Sigmoid colon (tissue), 4 donors: ENCODE measurements at regions not wholly inside any gene's neighbourhood (a gene's known extent, or its start where the extent isn't known, plus 50 kb on each side); places are given as distances from the start of the nearest gene placed in this dataset.

Source experiments
- CTCF ChIP-seq, 4 experiments: fragments of 450-650 bp in 3 of 4; fragments of 200-600 bp in 1 of 4; IDR thresholded peaks; one replicate each; pipeline ENCODE4 v1.5.1; 2016 to 2019; ENCODE audit warnings: antibody characterized with exemption in 4 of 4, mild to moderate bottlenecking in 3 of 4, moderate library complexity in 2 of 4
- EP300 ChIP-seq, 4 donors: sonication (generic); formaldehyde crosslinking; IDR thresholded peaks; one replicate each; pipeline ENCODE4 v1.6.1; 2017; ENCODE audit warnings: antibody characterized with exemption in 4 of 4
- POLR2A ChIP-seq, 2 donors: fragments of 450-650 bp; IDR thresholded peaks; one replicate each; pipeline ENCODE4 v1.6.1; 2016; ENCODE audit warnings: antibody characterized with exemption in 2 of 2, mild to moderate bottlenecking in 2 of 2, moderate library complexity in 2 of 2
- POLR2AphosphoS5 ChIP-seq, 4 donors: sonication (generic); formaldehyde crosslinking; IDR thresholded peaks; one replicate each; pipeline ENCODE4 v1.6.1; 2017; ENCODE audit warnings: antibody characterized with exemption in 4 of 4

GRCh38 chr4:58809948-58810347, 1699.8 kb upstream of the IGFBP7 start:
- no peak for TF ChIP-seq CTCF (IDR thresholded peaks at IDR 0.05)
- no peak for TF ChIP-seq POLR2AphosphoS5 (IDR thresholded peaks at IDR 0.05)
- no peak for TF ChIP-seq EP300 (IDR thresholded peaks at IDR 0.05)
- TF ChIP-seq POLR2A (IDR thresholded peaks at IDR 0.05): no peak
